ENCODE measurements at regions not wholly inside any gene's neighbourhood (a gene's known extent, or its start where the extent isn't known, plus 50 kb on each side); places are given as distances from the start of the nearest gene placed in this dataset.

GRCh38 chr11:19536131-19536530 is 176.5 kb upstream of the NAV2 start:
- ATAC-seq (replicated peaks in 1 of 4): no peak
- ChIA-PET CTCF (no interaction called here), POLR2A (no interaction called here)
- Mint-ChIP-seq H3K9me3 (no peaks in the 10 kb centered on the region), H3K4me3 (no peak overlapping the region), H3K4me1 (no peaks in the 10 kb centered on the region), H3K27me3 (peaks cover 6 to 8% of the 10 kb centered on the region in 2 donors), H3K27ac (no peak overlapping the region), H3K36me3 (no peaks in the 10 kb centered on the region)
- Histone ChIP-seq H3K9me3 (no peaks in the 10 kb centered on the region), H3K36me3 (ENCODE audit: control insufficient read depth in 2 of 2, extremely low read depth in 1 of 2, insufficient read depth in 1 of 2, low read length in 1 of 2) (no peaks in the 10 kb centered on the region), H3K4me3 (ENCODE audit: control insufficient read depth in 1 of 2, extremely low read depth in 1 of 2, low read length in 1 of 2) (no peak overlapping the region), H3K27me3 (replicated peaks in 1 of 2; ENCODE audit: control insufficient read depth in 2 of 2, extremely low read depth in 1 of 2, insufficient read depth in 2 of 2, low read length in 1 of 2) (peaks cover 0 to 5% of the 10 kb centered on the region in 2 experiments), H3K4me1 (ENCODE audit: control insufficient read depth in 1 of 2, extremely low read depth in 1 of 2, insufficient read depth in 2 of 2, low read length in 2 of 2) (no peaks in the 10 kb centered on the region), H3K27ac (ENCODE audit: low read length) (no peak overlapping the region)
- no peak for DNase-seq
- 81% methylated on average over 3 of the region's 4 CpGs for WGBS (ENCODE audit: insufficient coverage)

- CTCF ChIA-PET: no interaction called here
- no peaks in the 10 kb centered on the region for H3K4me1 Mint-ChIP-seq
Measured at GRCh38 chr11:19530505-19530904, 182.1 kb upstream of the NAV2 start.

GRCh38 chr11:19526119-19526518 is 186.5 kb upstream of the NAV2 start:
- H3K4me3 ChIP-seq (ENCODE audit: control insufficient read depth in 1 of 2, extremely low read depth in 1 of 2, low read length in 1 of 2): no peak overlapping the region
- Mint-ChIP-seq H3K27ac (no peak overlapping the region), H3K9me3 (peaks cover 0 to 6% (median 0%) of the 10 kb centered on the region in 3 donors), H3K4me3 (no peak overlapping the region), H3K36me3 (no peaks in the 10 kb centered on the region), H3K27me3 (peaks cover 4 to 7% of the 10 kb centered on the region in 2 donors), H3K4me1 (no peaks in the 10 kb centered on the region)
- 80% methylated on average over 1 of the region's 2 CpGs for WGBS (ENCODE audit: insufficient coverage)
- no peaks in the 10 kb centered on the region for H3K4me1 ChIP-seq (ENCODE audit: control insufficient read depth in 1 of 2, extremely low read depth in 1 of 2, insufficient read depth in 2 of 2, low read length in 2 of 2)
- ATAC-seq (replicated peaks in 1 of 4): no peak
- no peaks in the 10 kb centered on the region for H3K36me3 ChIP-seq (ENCODE audit: control insufficient read depth in 2 of 2, extremely low read depth in 1 of 2, insufficient read depth in 1 of 2, low read length in 1 of 2)
- H3K27ac ChIP-seq (ENCODE audit: low read length): no peak overlapping the region
- H3K9me3 ChIP-seq: no peaks in the 10 kb centered on the region
- DNase-seq: no peak
- ChIA-PET POLR2A (no interaction called here), CTCF (no interaction called here)
- peaks cover 0 to 8% of the 10 kb centered on the region in 2 experiments for H3K27me3 ChIP-seq (replicated peaks in 1 of 2; ENCODE audit: control insufficient read depth in 2 of 2, extremely low read depth in 1 of 2, insufficient read depth in 2 of 2, low read length in 1 of 2)

More at GRCh38 chr11:19530505-19530904, 182.1 kb upstream of the NAV2 start:
- Histone ChIP-seq H3K4me3 (ENCODE audit: control insufficient read depth in 1 of 2, extremely low read depth in 1 of 2, low read length in 1 of 2) (no peak overlapping the region), H3K27me3 (replicated peaks in 1 of 2; ENCODE audit: control insufficient read depth in 2 of 2, extremely low read depth in 1 of 2, insufficient read depth in 2 of 2, low read length in 1 of 2) (peaks cover 0 to 7% of the 10 kb centered on the region in 2 experiments), H3K27ac (ENCODE audit: low read length) (no peak overlapping the region), H3K9me3 (no peaks in the 10 kb centered on the region), H3K4me1 (ENCODE audit: control insufficient read depth in 1 of 2, extremely low read depth in 1 of 2, insufficient read depth in 2 of 2, low read length in 2 of 2) (no peaks in the 10 kb centered on the region), H3K36me3 (ENCODE audit: control insufficient read depth in 2 of 2, extremely low read depth in 1 of 2, insufficient read depth in 1 of 2, low read length in 1 of 2) (no peaks in the 10 kb centered on the region)
- DNase-seq: no peak
- no peak overlapping the region for H3K27ac Mint-ChIP-seq
- POLR2A ChIA-PET: no interaction called here
- ATAC-seq (replicated peaks in 1 of 4): no peak
- H3K9me3 Mint-ChIP-seq: no peaks in the 10 kb centered on the region
- peaks cover 7% of the 10 kb centered on the region in 2 donors for H3K27me3 Mint-ChIP-seq
- 100% methylated on average over 1 of the region's 7 CpGs for WGBS (ENCODE audit: insufficient coverage)
- no peaks in the 10 kb centered on the region for H3K36me3 Mint-ChIP-seq
- H3K4me3 Mint-ChIP-seq: no peak overlapping the region

- H3K27me3 Mint-ChIP-seq: peaks cover 4 to 7% of the 10 kb centered on the region in 2 donors
- no peak for DNase-seq
- ChIA-PET POLR2A (no interaction called here), CTCF (no interaction called here)
- H3K36me3 ChIP-seq (ENCODE audit: control insufficient read depth in 2 of 2, extremely low read depth in 1 of 2, insufficient read depth in 1 of 2, low read length in 1 of 2): no peaks in the 10 kb centered on the region
- no peak overlapping the region for H3K27ac ChIP-seq (ENCODE audit: low read length)
- no peaks in the 10 kb centered on the region for H3K36me3 Mint-ChIP-seq
- no peak for ATAC-seq (replicated peaks in 1 of 4)
- H3K9me3 Mint-ChIP-seq: peaks cover 0 to 6% (median 0%) of the 10 kb centered on the region in 3 donors
- no peaks in the 10 kb centered on the region for H3K9me3 ChIP-seq
- no peak overlapping the region for H3K4me3 Mint-ChIP-seq
- H3K27me3 ChIP-seq (replicated peaks in 1 of 2; ENCODE audit: control insufficient read depth in 2 of 2, extremely low read depth in 1 of 2, insufficient read depth in 2 of 2, low read length in 1 of 2): peaks cover 0 to 12% of the 10 kb centered on the region in 2 experiments
- H3K4me3 ChIP-seq (ENCODE audit: control insufficient read depth in 1 of 2, extremely low read depth in 1 of 2, low read length in 1 of 2): no peak overlapping the region
- H3K4me1 ChIP-seq (ENCODE audit: control insufficient read depth in 1 of 2, extremely low read depth in 1 of 2, insufficient read depth in 2 of 2, low read length in 2 of 2): no peaks in the 10 kb centered on the region
- no peaks in the 10 kb centered on the region for H3K4me1 Mint-ChIP-seq
- WGBS (ENCODE audit: insufficient coverage): 78% methylated on average over 3 of the region's 5 CpGs
- no peak overlapping the region for H3K27ac Mint-ChIP-seq
Measured at GRCh38 chr11:19525714-19526113, 186.9 kb upstream of the NAV2 start.

GRCh38 chr11:19525276-19525675 is 187.4 kb upstream of the NAV2 start:
- ChIA-PET POLR2A (no interaction called here), CTCF (no interaction called here)
- 55% methylated on average over 5 of the region's 7 CpGs for WGBS (ENCODE audit: insufficient coverage)
- no peaks in the 10 kb centered on the region for H3K36me3 Mint-ChIP-seq
- no peaks in the 10 kb centered on the region for H3K4me1 Mint-ChIP-seq
- peaks cover 4 to 10% of the 10 kb centered on the region in 2 donors for H3K27me3 Mint-ChIP-seq
- no peak overlapping the region for H3K27ac Mint-ChIP-seq
- no peaks in the 10 kb centered on the region for H3K36me3 ChIP-seq (ENCODE audit: control insufficient read depth in 2 of 2, extremely low read depth in 1 of 2, insufficient read depth in 1 of 2, low read length in 1 of 2)
- H3K4me3 Mint-ChIP-seq: no peak overlapping the region
- H3K9me3 Mint-ChIP-seq: peaks cover 0 to 6% (median 0%) of the 10 kb centered on the region in 3 donors
- no peaks in the 10 kb centered on the region for H3K9me3 ChIP-seq
- DNase-seq (no peak), ATAC-seq (replicated peaks in 1 of 4) (no peak)
- no peaks in the 10 kb centered on the region for H3K4me1 ChIP-seq (ENCODE audit: control insufficient read depth in 1 of 2, extremely low read depth in 1 of 2, insufficient read depth in 2 of 2, low read length in 2 of 2)
- no peak overlapping the region for H3K27ac ChIP-seq (ENCODE audit: low read length)
- no peak overlapping the region for H3K4me3 ChIP-seq (ENCODE audit: control insufficient read depth in 1 of 2, extremely low read depth in 1 of 2, low read length in 1 of 2)
- peaks cover 0 to 13% of the 10 kb centered on the region in 2 experiments for H3K27me3 ChIP-seq (replicated peaks in 1 of 2; ENCODE audit: control insufficient read depth in 2 of 2, extremely low read depth in 1 of 2, insufficient read depth in 2 of 2, low read length in 1 of 2)

GRCh38 chr11:19524171-19524671 is 188.4 kb upstream of the NAV2 start:
- Histone ChIP-seq H3K4me1 (ENCODE audit: control insufficient read depth in 1 of 2, extremely low read depth in 1 of 2, insufficient read depth in 2 of 2, low read length in 2 of 2) (no peaks in the 10 kb centered on the region), H3K27ac (ENCODE audit: low read length) (no peak overlapping the region), H3K27me3 (replicated peaks in 1 of 2; ENCODE audit: control insufficient read depth in 2 of 2, extremely low read depth in 1 of 2, insufficient read depth in 2 of 2, low read length in 1 of 2) (peaks cover 0 to 22% of the 10 kb centered on the region in 2 experiments), H3K36me3 (ENCODE audit: control insufficient read depth in 2 of 2, extremely low read depth in 1 of 2, insufficient read depth in 1 of 2, low read length in 1 of 2) (no peaks in the 10 kb centered on the region), H3K4me3 (ENCODE audit: control insufficient read depth in 1 of 2, extremely low read depth in 1 of 2, low read length in 1 of 2) (no peak overlapping the region), H3K9me3 (no peaks in the 10 kb centered on the region)
- no peak for ATAC-seq (replicated peaks in 1 of 4)
- Mint-ChIP-seq H3K36me3 (no peaks in the 10 kb centered on the region), H3K9me3 (peaks cover 0 to 6% (median 0%) of the 10 kb centered on the region in 3 donors), H3K4me3 (no peak overlapping the region), H3K27ac (no peak overlapping the region), H3K4me1 (no peaks in the 10 kb centered on the region), H3K27me3 (peaks cover 4 to 10% of the 10 kb centered on the region in 2 donors)
- ChIA-PET CTCF (no interaction called here), POLR2A (no interaction called here)
- no peak for DNase-seq
- 44% methylated on average over 6 of the region's 8 CpGs for WGBS (ENCODE audit: insufficient coverage)

- H3K4me1 Mint-ChIP-seq: no peaks in the 10 kb centered on the region
- WGBS (ENCODE audit: insufficient coverage): 81% methylated on average over 4 of the region's 5 CpGs
- no peaks in the 10 kb centered on the region for H3K36me3 ChIP-seq (ENCODE audit: control insufficient read depth in 2 of 2, extremely low read depth in 1 of 2, insufficient read depth in 1 of 2, low read length in 1 of 2)
Measured at GRCh38 chr11:19520681-19521080, 192.0 kb upstream of the NAV2 start.

More at GRCh38 chr11:19520681-19521080, 192.0 kb upstream of the NAV2 start:
- Histone ChIP-seq H3K9me3 (no peaks in the 10 kb centered on the region), H3K27me3 (replicated peaks in 1 of 2; ENCODE audit: control insufficient read depth in 2 of 2, extremely low read depth in 1 of 2, insufficient read depth in 2 of 2, low read length in 1 of 2) (peaks cover 0 to 18% of the 10 kb centered on the region in 2 experiments), H3K4me1 (ENCODE audit: control insufficient read depth in 1 of 2, extremely low read depth in 1 of 2, insufficient read depth in 2 of 2, low read length in 2 of 2) (no peaks in the 10 kb centered on the region), H3K27ac (ENCODE audit: low read length) (no peak overlapping the region), H3K4me3 (ENCODE audit: control insufficient read depth in 1 of 2, extremely low read depth in 1 of 2, low read length in 1 of 2) (no peak overlapping the region)
- H3K36me3 Mint-ChIP-seq: no peaks in the 10 kb centered on the region
- H3K4me3 Mint-ChIP-seq: no peak overlapping the region
- ChIA-PET POLR2A (no interaction called here), CTCF (interaction anchor here in 1 of 2 donors (0.7 kb wide), 1 partner anchor 286 kb away, joined by 3 read pairs; no protein-coding TSS in a partner anchor)
- H3K27ac Mint-ChIP-seq: no peak overlapping the region
- DNase-seq (no peak), ATAC-seq (replicated peaks in 1 of 4) (no peak)
- H3K27me3 Mint-ChIP-seq: peaks cover 0 to 6% of the 10 kb centered on the region in 2 donors
- H3K9me3 Mint-ChIP-seq: peaks cover 0 to 6% (median 0%) of the 10 kb centered on the region in 3 donors
